Retinal pigment epithelial cell (primary cell): ENCODE measurements at regions not wholly inside any gene's neighbourhood (a gene's known extent, or its start where the extent isn't known, plus 50 kb on each side); places are given as distances from the start of the nearest gene placed in this dataset.
"Not testable (repeated sequence)": the region's sequence is repeated elsewhere in the genome, so short reads cannot be mapped to it uniquely, and the experiment has no call there.

ENCODE experiments used
- DNase-seq: peaks from one replicate; pipeline ENCODE4 v3.0.0-alpha.2; 2010; ENCODE audit warnings: low read depth
- H3K4me3 ChIP-seq: 2 replicates; pipeline ENCODE4 v1.5.1; 2011; ENCODE audit warnings: mild to moderate bottlenecking, low read length, control low read depth, moderate library complexity
- CTCF ChIP-seq: conservative IDR thresholded peaks from 2 replicates; pipeline ENCODE4 v1.5.1; 2011; ENCODE audit warnings: low read depth, low read length, control low read depth, inconsistent platforms

- no peak for TF ChIP-seq CTCF
- no peak overlapping the region for H3K4me3 ChIP-seq
- peak; percentile 16 for DNase-seq
Measured at GRCh38 chr4:188439641-188440311, 300.5 kb downstream of the TRIML1 start.

DNA sequence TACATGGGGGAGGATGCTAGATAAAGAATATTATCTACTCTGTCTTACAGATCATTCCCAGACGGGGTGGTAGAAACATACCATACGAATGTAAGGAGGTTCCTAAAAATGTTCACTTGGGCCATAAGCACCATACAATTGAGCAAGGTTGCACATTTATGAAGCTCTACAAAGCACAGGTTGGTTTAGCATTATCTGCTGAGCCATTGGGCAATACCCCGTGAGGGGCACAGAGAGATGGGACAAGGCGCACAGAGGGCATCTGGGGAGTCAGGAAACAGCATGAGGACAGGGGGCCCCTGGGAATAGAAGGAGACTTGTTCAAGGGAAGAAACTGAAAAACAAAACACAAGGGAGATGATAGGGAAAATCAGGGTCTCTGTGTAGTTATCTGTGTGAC is 305.3 kb downstream of the TRIML1 start:
- H3K4me3 ChIP-seq, result no peak overlapping the region
- DNase-seq, result no peak
- no peak for TF ChIP-seq CTCF

DNA sequence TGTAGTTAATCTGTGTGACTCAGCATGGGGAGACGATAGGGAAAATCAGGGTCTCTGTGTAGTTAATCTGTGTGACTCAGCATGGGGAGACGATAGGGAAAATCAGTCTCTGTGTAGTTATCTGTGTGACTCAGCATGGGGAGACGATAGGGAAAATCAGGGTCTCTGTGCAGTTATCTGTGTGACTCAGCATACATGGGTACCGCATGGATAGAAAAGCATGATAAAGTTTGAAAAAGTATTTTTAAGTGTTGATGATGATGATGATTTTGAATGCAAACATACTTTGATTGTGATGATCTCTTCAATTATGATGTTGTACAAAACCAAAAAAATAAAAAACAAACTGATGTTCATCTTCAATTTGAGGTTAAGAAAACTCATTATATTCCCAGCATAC is 309.8 kb downstream of the TRIML1 start:
- not testable (repeated sequence) for DNase-seq, H3K4me3 ChIP-seq

DNA sequence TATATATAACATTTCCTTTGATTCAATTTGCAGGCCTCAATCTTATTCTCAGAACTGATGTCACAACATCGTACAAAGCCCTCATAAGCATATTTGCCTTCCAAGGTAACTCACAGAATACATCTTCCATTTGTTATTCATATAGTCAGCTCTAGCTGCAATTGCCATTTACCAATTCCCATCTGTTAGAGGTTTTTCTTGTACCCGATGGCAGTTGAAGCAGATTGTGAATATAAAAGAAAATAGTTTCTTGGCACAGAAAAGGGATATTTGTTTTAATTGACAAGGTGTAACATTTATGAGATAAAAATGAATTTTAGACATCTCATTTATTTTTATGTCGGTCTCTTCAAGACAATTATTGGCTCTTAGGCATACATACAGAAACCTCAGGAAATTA is 311.3 kb downstream of the TRIML1 start:
- DNase-seq, result no peak
- H3K4me3 ChIP-seq, result no peak overlapping the region
- no peak for TF ChIP-seq CTCF

DNA sequence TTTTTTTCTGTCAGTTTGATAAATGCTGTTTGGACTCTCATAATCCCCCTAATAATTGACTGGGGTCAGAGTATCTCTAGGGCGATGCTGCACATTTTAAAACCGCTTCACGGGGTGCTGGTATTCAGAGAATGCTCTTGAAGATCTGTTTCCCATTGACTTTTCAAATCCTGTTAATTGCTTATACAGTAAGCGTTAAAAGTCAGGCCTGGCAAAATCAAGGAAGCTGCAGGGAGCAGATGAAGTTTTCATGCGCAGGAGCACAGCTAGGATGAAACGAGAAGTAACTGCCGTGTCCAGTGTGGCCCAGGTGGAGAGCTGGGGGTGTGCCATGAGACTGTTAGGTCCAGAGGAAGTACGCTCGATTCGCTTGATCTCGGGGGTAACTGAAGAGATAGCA is 312.9 kb downstream of the TRIML1 start:
- H3K4me3 ChIP-seq, result no peak overlapping the region
- TF ChIP-seq CTCF, result no peak
- no peak for DNase-seq

DNA sequence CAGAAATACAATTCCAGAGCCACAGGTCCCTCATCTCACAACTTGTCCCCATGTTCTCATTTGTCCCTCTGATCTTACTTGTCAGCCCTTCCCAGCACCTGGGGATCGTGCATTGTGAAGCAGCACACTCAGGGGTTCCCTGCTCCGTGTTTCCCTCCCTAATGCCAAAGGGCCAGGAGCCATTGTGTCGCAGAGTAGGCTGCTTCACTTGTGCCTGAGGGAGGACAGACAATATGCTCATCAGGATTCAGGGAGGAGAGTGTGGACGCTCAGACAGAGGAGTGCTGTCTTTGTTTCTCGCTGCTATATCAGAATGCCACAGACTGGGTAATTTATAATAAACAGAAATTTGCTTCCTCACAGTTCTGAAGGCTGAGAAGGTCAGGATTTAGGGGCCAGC is 315.3 kb downstream of the TRIML1 start:
- H3K4me3 ChIP-seq, result no peak overlapping the region
- DNase-seq, result no peak
- TF ChIP-seq CTCF, result no peak

DNA sequence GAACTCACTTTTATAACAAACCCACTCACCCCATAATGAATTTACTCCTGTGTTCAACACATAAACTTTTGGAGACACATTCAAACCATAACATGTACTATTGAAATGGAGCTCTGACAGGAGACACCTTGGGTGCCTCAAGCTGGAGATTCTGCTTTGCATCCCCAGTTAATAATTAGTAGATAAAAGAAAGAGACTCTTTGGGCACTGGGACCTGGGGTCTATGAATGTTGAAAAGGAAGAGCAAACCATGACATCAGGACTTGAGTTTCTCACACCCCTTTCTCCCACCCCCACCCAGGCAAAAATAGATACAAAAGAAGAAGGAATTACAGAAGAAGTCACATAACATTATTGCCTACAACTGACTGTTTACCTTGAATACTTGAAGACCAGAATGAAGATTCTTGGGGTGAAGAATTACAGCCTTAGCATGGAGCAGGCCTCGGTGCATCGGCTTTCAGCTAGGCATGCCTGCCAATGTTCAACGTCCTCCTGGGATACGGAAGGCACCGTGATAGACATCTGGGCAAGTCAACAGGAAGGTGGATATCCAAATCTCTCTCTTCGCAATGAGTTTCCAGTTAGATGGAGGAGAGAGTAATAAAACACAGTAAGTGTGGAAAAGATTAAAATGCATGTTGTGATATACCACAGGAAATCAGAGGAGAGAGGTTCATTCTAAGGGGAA is 316.0 kb downstream of the TRIML1 start:
- TF ChIP-seq CTCF, result no peak
- H3K4me3 ChIP-seq, result no peak overlapping the region
- no peak for DNase-seq

- H3K4me3 ChIP-seq, result no peak overlapping the region
- no peak for TF ChIP-seq CTCF
- DNase-seq, result no peak
Measured at GRCh38 chr4:188459381-188459780, 320.1 kb downstream of the TRIML1 start.
